Esophagus squamous epithelium (tissue), 5 donors: ENCODE measurements at regions not wholly inside any gene's neighbourhood (a gene's known extent, or its start where the extent isn't known, plus 50 kb on each side); places are given as distances from the start of the nearest gene placed in this dataset.
"Not testable (repeated sequence)": the region's sequence is repeated elsewhere in the genome, so short reads cannot be mapped to it uniquely, and the experiment has no call there.

Source experiments
- DNase-seq: peaks from one replicate; lab custom pipeline; 2025; lab: John Stamatoyannopoulos, UW
- H3K27ac ChIP-seq, 4 donors: fragments of 200-600 bp; sonication (generic); one replicate each; pipeline ENCODE4 v1.5.1; 2016 to 2019; ENCODE audit warnings: mild to moderate bottlenecking in 1 of 4
- H3K27me3 ChIP-seq, 4 donors: fragments of 200-600 bp; sonication (generic); 1 replicate in 3 of 4; 2 replicates in 1 of 4; pipeline versions ENCODE4 v1.5.1 to v1.6.0; 2017 to 2021; ENCODE audit warnings: antibody characterized with exemption in 1 of 4
- H3K36me3 ChIP-seq, 3 donors: fragments of 200-600 bp; sonication (generic); one replicate each; pipeline ENCODE4 v1.5.1; 2016 to 2019
- H3K4me1 ChIP-seq, 3 donors: fragments of 200-600 bp; sonication (generic); one replicate each; pipeline ENCODE4 v1.5.1; 2017 to 2019
- H3K4me3 ChIP-seq, 4 donors: fragments of 200-600 bp; sonication (generic); 1 replicate in 3 of 4; 2 replicates in 1 of 4; pipeline ENCODE4 v1.5.1; 2016 to 2019; ENCODE audit warnings: mild to moderate bottlenecking in 2 of 4, moderate library complexity in 1 of 4
- H3K9me3 ChIP-seq, 3 donors: fragments of 200-600 bp; sonication (generic); one replicate each; pipeline ENCODE4 v1.5.1; 2016 to 2019
- CTCF ChIP-seq, 6 experiments: fragments of 450-650 bp in 4 of 6; fragments of 200-600 bp in 2 of 6; sonication (generic) in 2 of 6; IDR thresholded peaks; one replicate each; pipeline ENCODE4 v1.5.1; 2016 to 2019; ENCODE audit warnings: antibody characterized with exemption in 6 of 6, mild to moderate bottlenecking in 4 of 6, moderate library complexity in 4 of 6
- POLR2A ChIP-seq, 4 donors: fragments of 450-650 bp; IDR thresholded peaks; one replicate each; pipeline ENCODE4 v1.6.1; 2017; ENCODE audit warnings: antibody characterized with exemption in 4 of 4, mild to moderate bottlenecking in 4 of 4, moderate library complexity in 3 of 4
- WGBS, 2 donors: methylation state at CpG; one replicate each; pipeline ENCODE4 v1.1.5; 2018; 5-methylcytosine and 5-hydroxymethylcytosine counted together
- intact Hi-C: fragments of 100-400 bp; cut with DNase I; formaldehyde crosslinking; loops from one replicate; pipeline ENCODE4 v1.15.0; 2022
- donor health status: DM: yes; HTN: yes; CAD: no.

GRCh38 chr2:106282462-106283170 lies 88.5 kb upstream of the UXS1 start:
- H3K4me1 ChIP-seq, result no peaks in the 10 kb centered on the region
- TF ChIP-seq CTCF (IDR thresholded peaks at IDR 0.05) (no peak), POLR2A (IDR thresholded peaks at IDR 0.05) (no peak)
- no peak overlapping the region for H3K4me3 ChIP-seq
- H3K36me3 ChIP-seq, result no peaks in the 10 kb centered on the region
- peaks cover 0 to 14% (median 0%) of the 10 kb centered on the region in 4 donors for H3K27me3 ChIP-seq
- no peak overlapping the region for H3K27ac ChIP-seq
- no peaks in the 10 kb centered on the region for H3K9me3 ChIP-seq
- intact Hi-C loops, result no loop called here
- 66 to 76% methylated on average over 10 to 12 of the region's 12 CpGs for WGBS, 2 donors
- DNase-seq, result no peak

- peaks cover 0 to 14% (median 0%) of the 10 kb centered on the region in 4 donors for H3K27me3 ChIP-seq
- H3K4me1 ChIP-seq, intact Hi-C loops, H3K27ac ChIP-seq, H3K9me3 ChIP-seq, H3K4me3 ChIP-seq, DNase-seq, H3K36me3 ChIP-seq: not testable (repeated sequence)
- WGBS, 2 donors, result 74 to 79% methylated on average over 3 to 4 of the region's 11 CpGs
These were observed 87.9 kb upstream of the UXS1 start for GRCh38 chr2:106281907-106282430.

- 75 to 78% methylated on average over 10 of the region's 10 CpGs for WGBS, 2 donors
- Histone ChIP-seq H3K9me3 (no peaks in the 10 kb centered on the region), H3K4me1 (no peaks in the 10 kb centered on the region), H3K27ac (no peak overlapping the region), H3K4me3 (no peak overlapping the region), H3K36me3 (no peaks in the 10 kb centered on the region), H3K27me3 (peaks cover 0 to 14% (median 0%) of the 10 kb centered on the region in 4 donors)
- TF ChIP-seq POLR2A (IDR thresholded peaks at IDR 0.05), result no peak
- no peak for TF ChIP-seq CTCF (IDR thresholded peaks at IDR 0.05)
- DNase-seq, result no peak
- intact Hi-C loops, result no loop called here
These were observed 86.8 kb upstream of the UXS1 start for GRCh38 chr2:106280722-106281446.

- Histone ChIP-seq H3K9me3 (no peaks in the 10 kb centered on the region), H3K36me3 (no peaks in the 10 kb centered on the region), H3K27me3 (peaks cover 0 to 14% (median 0%) of the 10 kb centered on the region in 4 donors), H3K4me1 (no peaks in the 10 kb centered on the region), H3K27ac (no peak overlapping the region), H3K4me3 (no peak overlapping the region)
- intact Hi-C loops, result no loop called here
- DNase-seq, result no peak
- 32 to 38% methylated on average over 3 of the region's 3 CpGs for WGBS, 2 donors
- TF ChIP-seq POLR2A (IDR thresholded peaks at IDR 0.05) (no peak), CTCF (IDR thresholded peaks at IDR 0.05) (no peak)
These were observed 86.1 kb upstream of the UXS1 start for GRCh38 chr2:106280224-106280623.

GRCh38 chr2:106278112-106278876 lies 84.2 kb upstream of the UXS1 start:
- intact Hi-C loops, result no loop called here
- no peak for DNase-seq
- Histone ChIP-seq H3K36me3 (no peaks in the 10 kb centered on the region), H3K4me1 (no peaks in the 10 kb centered on the region), H3K4me3 (no peak overlapping the region), H3K27ac (no peak overlapping the region), H3K9me3 (no peaks in the 10 kb centered on the region), H3K27me3 (peaks cover 0 to 14% (median 0%) of the 10 kb centered on the region in 4 donors)
- TF ChIP-seq CTCF (IDR thresholded peaks at IDR 0.05) (no peak), POLR2A (IDR thresholded peaks at IDR 0.05) (no peak)
- 61 to 68% methylated on average over 5 to 6 of the region's 6 CpGs for WGBS, 2 donors
